ENCODE measurements at regions not wholly inside any gene's neighbourhood (a gene's known extent, or its start where the extent isn't known, plus 50 kb on each side); places are given as distances from the start of the nearest gene placed in this dataset.
"Not testable (repeated sequence)": the region's sequence is repeated elsewhere in the genome, so short reads cannot be mapped to it uniquely, and the experiment has no call there.

GRCh38 chr5:106780355-106780754 is 890.4 kb downstream of the EFNA5 start:
- no peak for FAIRE-seq

GRCh38 chr5:106776515-106776914 is 894.2 kb downstream of the EFNA5 start:
- H3K9me3 ChIP-seq (ENCODE audit: control insufficient read depth, low read depth, low read length); H3K79me2 ChIP-seq (ENCODE audit: control insufficient read depth, insufficient read depth, low read length); H3K9ac ChIP-seq (ENCODE audit: control insufficient read depth, extremely low read depth, insufficient read depth, low read length); H3K27ac ChIP-seq (ENCODE audit: control insufficient read depth, insufficient read depth, low read length); FAIRE-seq; H3K9me1 ChIP-seq (ENCODE audit: control insufficient read depth, extremely low read depth, insufficient read depth, low read length); dilution Hi-C loops (cut with MboI; ENCODE audit: extremely low pct_ligation_motif_present, low sequenced_read_pairs); DNase-seq (ENCODE audit: low read depth, low spot score); H2AFZ ChIP-seq (ENCODE audit: control insufficient read depth, low read length); H3K36me3 ChIP-seq (ENCODE audit: control insufficient read depth in 2 of 2, extremely low read depth in 1 of 2, insufficient read depth in 2 of 2, low read length in 2 of 2); H3K4me2 ChIP-seq (ENCODE audit: control insufficient read depth, extremely low read depth, insufficient read depth, low read depth, low read length); H3K4me1 ChIP-seq (ENCODE audit: control insufficient read depth, extremely low read depth, insufficient read depth, low read length); H4K20me1 ChIP-seq (ENCODE audit: control insufficient read depth, extremely low read depth, insufficient read depth, low read length); H3K4me3 ChIP-seq (ENCODE audit: control insufficient read depth in 2 of 3, extremely low read depth in 1 of 3, insufficient read depth in 2 of 3, low read depth in 1 of 3, low read length in 3 of 3); H3K27me3 ChIP-seq (ENCODE audit: control insufficient read depth, extremely low read depth, insufficient read depth, low read length): not testable (repeated sequence)

More at GRCh38 chr5:106780355-106780754, 890.4 kb downstream of the EFNA5 start:
- Histone ChIP-seq H4K20me1 (ENCODE audit: control insufficient read depth, extremely low read depth, insufficient read depth, low read length) (no peaks in the 10 kb centered on the region), H3K79me2 (ENCODE audit: control insufficient read depth, insufficient read depth, low read length) (no peaks in the 10 kb centered on the region), H3K4me2 (ENCODE audit: control insufficient read depth, extremely low read depth, insufficient read depth, low read depth, low read length) (no peak overlapping the region), H3K4me1 (ENCODE audit: control insufficient read depth, extremely low read depth, insufficient read depth, low read length) (no peaks in the 10 kb centered on the region), H2AFZ (ENCODE audit: control insufficient read depth, low read length) (no peak overlapping the region), H3K4me3 (ENCODE audit: control insufficient read depth in 2 of 3, extremely low read depth in 1 of 3, insufficient read depth in 2 of 3, low read depth in 1 of 3, low read length in 3 of 3) (no peak overlapping the region), H3K27me3 (ENCODE audit: control insufficient read depth, extremely low read depth, insufficient read depth, low read length) (no peaks in the 10 kb centered on the region), H3K27ac (ENCODE audit: control insufficient read depth, insufficient read depth, low read length) (no peak overlapping the region), H3K9me1 (ENCODE audit: control insufficient read depth, extremely low read depth, insufficient read depth, low read length) (no peaks in the 10 kb centered on the region), H3K9me3 (ENCODE audit: control insufficient read depth, low read depth, low read length) (no peaks in the 10 kb centered on the region), H3K9ac (ENCODE audit: control insufficient read depth, extremely low read depth, insufficient read depth, low read length) (no peak overlapping the region), H3K36me3 (ENCODE audit: control insufficient read depth in 2 of 2, extremely low read depth in 1 of 2, insufficient read depth in 2 of 2, low read length in 2 of 2) (no peaks in the 10 kb centered on the region)
- TF ChIP-seq EZH2 (IDR thresholded peaks at IDR 0.05; ENCODE audit: low read length): no peak
- TF ChIP-seq CTCF (optimal IDR thresholded peaks at IDR 0.05 in 1 of 3, IDR thresholded peaks at IDR 0.05 in 1 of 3, conservative IDR thresholded peaks at IDR 0.05 in 1 of 3; ENCODE audit: extremely low read depth in 1 of 3, insufficient read depth in 2 of 3, low read length in 3 of 3): no peak
- dilution Hi-C loops (cut with MboI; ENCODE audit: extremely low pct_ligation_motif_present, low sequenced_read_pairs): no loop called here
- DNase-seq (ENCODE audit: low read depth, low spot score): no peak

- H3K27ac ChIP-seq (ENCODE audit: control insufficient read depth, insufficient read depth, low read length): no peak overlapping the region
- no peak overlapping the region for H3K9ac ChIP-seq (ENCODE audit: control insufficient read depth, extremely low read depth, insufficient read depth, low read length)
- H4K20me1 ChIP-seq (ENCODE audit: control insufficient read depth, extremely low read depth, insufficient read depth, low read length): no peaks in the 10 kb centered on the region
- H3K9me3 ChIP-seq (ENCODE audit: control insufficient read depth, low read depth, low read length): no peaks in the 10 kb centered on the region
- no peak overlapping the region for H2AFZ ChIP-seq (ENCODE audit: control insufficient read depth, low read length)
- DNase-seq (ENCODE audit: low read depth, low spot score) (no peak), FAIRE-seq (no peak)
- TF ChIP-seq EZH2 (IDR thresholded peaks at IDR 0.05; ENCODE audit: low read length): no peak
- no peak for TF ChIP-seq CTCF (optimal IDR thresholded peaks at IDR 0.05 in 1 of 3, IDR thresholded peaks at IDR 0.05 in 1 of 3, conservative IDR thresholded peaks at IDR 0.05 in 1 of 3; ENCODE audit: extremely low read depth in 1 of 3, insufficient read depth in 2 of 3, low read length in 3 of 3)
- H3K36me3 ChIP-seq (ENCODE audit: control insufficient read depth in 2 of 2, extremely low read depth in 1 of 2, insufficient read depth in 2 of 2, low read length in 2 of 2): no peaks in the 10 kb centered on the region
- no peak overlapping the region for H3K4me2 ChIP-seq (ENCODE audit: control insufficient read depth, extremely low read depth, insufficient read depth, low read depth, low read length)
- H3K79me2 ChIP-seq (ENCODE audit: control insufficient read depth, insufficient read depth, low read length): no peaks in the 10 kb centered on the region
- no peak overlapping the region for H3K4me3 ChIP-seq (ENCODE audit: control insufficient read depth in 2 of 3, extremely low read depth in 1 of 3, insufficient read depth in 2 of 3, low read depth in 1 of 3, low read length in 3 of 3)
- H3K9me1 ChIP-seq (ENCODE audit: control insufficient read depth, extremely low read depth, insufficient read depth, low read length): no peaks in the 10 kb centered on the region
- no peaks in the 10 kb centered on the region for H3K27me3 ChIP-seq (ENCODE audit: control insufficient read depth, extremely low read depth, insufficient read depth, low read length)
- dilution Hi-C loops (cut with MboI; ENCODE audit: extremely low pct_ligation_motif_present, low sequenced_read_pairs): no loop called here
- no peaks in the 10 kb centered on the region for H3K4me1 ChIP-seq (ENCODE audit: control insufficient read depth, extremely low read depth, insufficient read depth, low read length)
These were observed 902.3 kb downstream of the EFNA5 start for GRCh38 chr5:106768392-106768791.
